K562 (cell line): ENCODE measurements at regions not wholly inside any gene's neighbourhood (a gene's known extent, or its start where the extent isn't known, plus 50 kb on each side); places are given as distances from the start of the nearest gene placed in this dataset.
A peak's percentile ranks its signal among the peaks of the same experiment; 100 is the strongest.

Experiments used
- ATAC-seq: fragments of 200-7000 bp; cut with Tn5 transposase; 3 replicates; pipeline ENCODE4 v1.9.1; 2020; ENCODE audit warnings: moderate library complexity
- BruUV-seq: library from RNA; stranded (reverse); fragments of 400-500 nt; replicated peaks from 2 replicates; lab custom pipeline; 2021; lab: Mats Ljungman, UMichigan
- CTCF ChIA-PET: fragments of 300-600 bp; formaldehyde crosslinking; extraction: SDS; loops from one replicate; lab custom pipeline; 2021; ENCODE audit warnings: low intra/inter-chr PET ratio; lab: Yijun Ruan, JAX
- POLR2A ChIA-PET: fragments of 300-600, 350-650 bp; sonication (Branson Sonifier 250); formaldehyde crosslinking; extraction: SDS; loops from one replicate; lab custom pipeline; 2021; ENCODE audit warnings: antibody characterized with exemption, inconsistent platforms; lab: Yijun Ruan, JAX
- DNase-seq, 4 experiments: peaks; one replicate each; pipeline versions ENCODE4 v3.0.0 to v3.0.0-alpha.2; 2011 to 2018; ENCODE audit warnings: low spot score in 3 of 4, mixed read lengths in 3 of 4; ENCODE audit errors: extremely low read depth in 1 of 4
- FAIRE-seq: peaks from 2 replicates; lab custom pipeline; 2011; peaks lifted over from hg19 to GRCh38; lab: Jason Lieb, UNC
- H2AFZ ChIP-seq: 2 replicates; pipeline ENCODE4 v1.6.0; 2011; ENCODE audit warnings: low read depth, low read length, control low read depth, inconsistent platforms
- H3K27ac ChIP-seq: fragments of 200-600 bp; 3 replicates; pipeline ENCODE4 v1.8.0; 2011; ENCODE audit warnings: low read depth, mild to moderate bottlenecking, control low read depth, inconsistent platforms, low read length, moderate library complexity, mixed read lengths; ENCODE audit errors: extremely low read depth
- H3K27me3 ChIP-seq, 2 experiments: fragments of 300-600 bp in 1 of 2; 2 replicates in 1 of 2; 3 replicates in 1 of 2; pipeline versions ENCODE4 v1.6.0 to v1.8.0; 2011; ENCODE audit warnings: inconsistent platforms in 2 of 2, low read length in 2 of 2, mild to moderate bottlenecking in 1 of 2, mixed read lengths in 1 of 2, moderate library complexity in 1 of 2; ENCODE audit not compliant: control insufficient read depth in 2 of 2, insufficient read depth in 2 of 2
- H3K36me3 ChIP-seq: fragments of 300-600 bp; 3 replicates; pipeline ENCODE4 v1.8.0; 2011; ENCODE audit warnings: mild to moderate bottlenecking, low read length, inconsistent platforms; ENCODE audit not compliant: control insufficient read depth, insufficient read depth
- H3K4me1 ChIP-seq, 2 experiments: fragments of 200-600 bp in 1 of 2; replicated peaks in 1 of 2; 2 replicates in 1 of 2; 3 replicates in 1 of 2; pipeline versions ENCODE4 v1.5.1 to v1.8.0; 2011; ENCODE audit warnings: inconsistent platforms in 2 of 2, low read length in 2 of 2, mild to moderate bottlenecking in 1 of 2, mixed read lengths in 1 of 2, moderate library complexity in 1 of 2; ENCODE audit not compliant: control insufficient read depth in 2 of 2, insufficient read depth in 2 of 2
- H3K4me2 ChIP-seq: 2 replicates; pipeline ENCODE4 v1.6.1; 2011; ENCODE audit warnings: low read length, control low read depth, inconsistent platforms, mixed read lengths; ENCODE audit not compliant: insufficient read depth
- H3K4me3 ChIP-seq: fragments of 200-600 bp; sonication (generic), shearing (Covaris generic); 2 replicates; pipeline ENCODE4 v1.5.1; 2016; ENCODE audit warnings: control low read depth, inconsistent platforms
- H3K79me2 ChIP-seq: fragments of 200-600 bp; 3 replicates; pipeline ENCODE4 v1.8.0; 2011; ENCODE audit warnings: low read length, inconsistent platforms; ENCODE audit not compliant: control insufficient read depth, insufficient read depth
- H3K9ac ChIP-seq, 2 experiments: 2 replicates each; pipeline versions ENCODE4 v1.6.0 to v1.6.1; 2011; ENCODE audit warnings: low read depth in 2 of 2, low read length in 2 of 2, control low read depth in 1 of 2, inconsistent platforms in 1 of 2, mild to moderate bottlenecking in 1 of 2, mixed read lengths in 1 of 2; ENCODE audit not compliant: insufficient read depth in 1 of 2
- H3K9me1 ChIP-seq: one replicate; pipeline ENCODE4 v1.6.0; 2011; ENCODE audit warnings: inconsistent platforms, mild to moderate bottlenecking, low read length, moderate library complexity; ENCODE audit not compliant: control insufficient read depth, insufficient read depth
- H3K9me3 ChIP-seq: replicated peaks from 2 replicates; pipeline ENCODE4 v1.5.1; 2011; ENCODE audit warnings: low read depth, low read length, inconsistent platforms; ENCODE audit not compliant: control insufficient read depth, insufficient read depth
- H4K20me1 ChIP-seq: replicated peaks from 2 replicates; pipeline ENCODE4 v1.6.1; 2011; ENCODE audit warnings: low read length, inconsistent platforms, mixed read lengths; ENCODE audit not compliant: control insufficient read depth, insufficient read depth
- NR2C1 ChIP-seq, 2 experiments: fragments of 450-650 bp; IDR thresholded peaks; 2 replicates each; pipeline ENCODE4 v1.6.1; 2017; ENCODE audit warnings: mild to moderate bottlenecking in 2 of 2, antibody characterized with exemption in 1 of 2, inconsistent platforms in 1 of 2, missing compliant biosample characterization in 1 of 2, missing genetic modification characterization in 1 of 2
- NR2C2 ChIP-seq, 2 experiments: fragments of 200-800 bp in 1 of 2; sonication (Bioruptor generic) in 1 of 2; sonication (generic) in 1 of 2; formaldehyde crosslinking in 1 of 2; IDR thresholded peaks; 2 replicates each; pipeline versions ENCODE4 v1.6.1 to v1.8.0; 2016 to 2022; ENCODE audit warnings: mild to moderate bottlenecking in 1 of 2, missing compliant biosample characterization in 1 of 2, missing genetic modification characterization in 1 of 2, missing genetic modification reagents in 1 of 2
- ZBTB11 ChIP-seq, 3 experiments: fragments of 200-800 bp in 1 of 3; fragments of 250-450 bp in 1 of 3; fragments of 450-650 bp in 1 of 3; sonication (Bioruptor Pico) in 1 of 3; sonication (Bioruptor generic) in 1 of 3; formaldehyde crosslinking in 1 of 3; IDR thresholded peaks; 2 replicates each; pipeline versions ENCODE4 v1.6.1 to v1.8.0; 2016 to 2022; ENCODE audit warnings: mild to moderate bottlenecking in 2 of 3, missing genetic modification characterization in 2 of 3, missing compliant biosample characterization in 1 of 3, moderate library complexity in 1 of 3
- ZFP1 ChIP-seq: fragments of 450-650 bp; formaldehyde crosslinking; IDR thresholded peaks from 2 replicates; pipeline ENCODE4 v1.4.0; 2020; ENCODE audit warnings: mild to moderate bottlenecking, mixed read lengths
- WGBS: fragments of 100-300 bp; shearing (Covaris generic); methylation state at CpG from one replicate; pipeline ENCODE4 v1.1.6; 2016; ENCODE audit warnings: low coverage, mixed read lengths; ENCODE audit not compliant: insufficient coverage; ENCODE audit errors: missing lambda C conversion rate; 5-methylcytosine and 5-hydroxymethylcytosine counted together
- in situ Hi-C: fragments of 300-500 bp; cut with MboI; formaldehyde crosslinking; loops from 4 replicates; pipeline ENCODE4 v1.15.0; 2018; ENCODE audit warnings: inconsistent platforms, mixed read lengths
- intact Hi-C: fragments of 100-400 bp; cut with micrococcal nuclease; formaldehyde crosslinking; loops from 2 replicates; pipeline ENCODE4 v1.14.2; 2022
- TF ChIP-seq, protein P1 (sequence below), 2 experiments: fragments of 450-650 bp in 1 of 2; IDR thresholded peaks; 2 replicates each; pipeline ENCODE4 v1.6.1; 2011 to 2017; ENCODE audit warnings: low read depth in 2 of 2, antibody characterized with exemption in 1 of 2, borderline replicate concordance in 1 of 2, low read length in 1 of 2, mild to moderate bottlenecking in 1 of 2, mixed read lengths in 1 of 2; ENCODE audit not compliant: control insufficient read depth in 1 of 2

DNA sequence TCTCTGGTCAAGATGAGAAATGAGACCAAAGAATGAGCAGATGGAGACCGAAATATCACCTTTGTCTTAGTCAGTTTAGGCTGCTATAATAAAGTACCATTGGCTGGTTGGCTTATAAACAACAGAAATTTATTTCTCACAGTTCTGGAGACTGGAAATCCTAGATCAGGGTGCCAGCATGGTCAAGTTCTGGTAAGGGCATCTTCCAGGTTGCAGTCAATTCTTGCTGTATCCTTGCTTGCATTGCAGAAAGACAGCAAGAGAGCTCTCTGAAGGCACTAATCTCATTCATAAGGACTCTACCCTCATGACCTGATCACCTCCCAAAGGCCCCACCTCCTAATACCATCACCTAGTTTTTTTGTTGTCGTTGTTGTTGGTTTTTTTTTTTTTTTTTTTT, 52.7 kb upstream of the MKLN1 start (continued):
- no peak for TF ChIP-seq ZBTB11 (CRISPR knock-in tag; IDR thresholded peaks at IDR 0.05)
- TF ChIP-seq, protein P1, sequence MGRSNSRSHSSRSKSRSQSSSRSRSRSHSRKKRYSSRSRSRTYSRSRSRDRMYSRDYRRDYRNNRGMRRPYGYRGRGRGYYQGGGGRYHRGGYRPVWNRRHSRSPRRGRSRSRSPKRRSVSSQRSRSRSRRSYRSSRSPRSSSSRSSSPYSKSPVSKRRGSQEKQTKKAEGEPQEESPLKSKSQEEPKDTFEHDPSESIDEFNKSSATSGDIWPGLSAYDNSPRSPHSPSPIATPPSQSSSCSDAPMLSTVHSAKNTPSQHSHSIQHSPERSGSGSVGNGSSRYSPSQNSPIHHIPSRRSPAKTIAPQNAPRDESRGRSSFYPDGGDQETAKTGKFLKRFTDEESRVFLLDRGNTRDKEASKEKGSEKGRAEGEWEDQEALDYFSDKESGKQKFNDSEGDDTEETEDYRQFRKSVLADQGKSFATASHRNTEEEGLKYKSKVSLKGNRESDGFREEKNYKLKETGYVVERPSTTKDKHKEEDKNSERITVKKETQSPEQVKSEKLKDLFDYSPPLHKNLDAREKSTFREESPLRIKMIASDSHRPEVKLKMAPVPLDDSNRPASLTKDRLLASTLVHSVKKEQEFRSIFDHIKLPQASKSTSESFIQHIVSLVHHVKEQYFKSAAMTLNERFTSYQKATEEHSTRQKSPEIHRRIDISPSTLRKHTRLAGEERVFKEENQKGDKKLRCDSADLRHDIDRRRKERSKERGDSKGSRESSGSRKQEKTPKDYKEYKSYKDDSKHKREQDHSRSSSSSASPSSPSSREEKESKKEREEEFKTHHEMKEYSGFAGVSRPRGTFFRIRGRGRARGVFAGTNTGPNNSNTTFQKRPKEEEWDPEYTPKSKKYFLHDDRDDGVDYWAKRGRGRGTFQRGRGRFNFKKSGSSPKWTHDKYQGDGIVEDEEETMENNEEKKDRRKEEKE (IDR thresholded peaks at IDR 0.05; ENCODE audit: borderline replicate concordance in 1 of 2, control insufficient read depth in 1 of 2, low read depth in 2 of 2, low read length in 1 of 2): no peak

GRCh38 chr7:131276190-131276589, 51.5 kb upstream of the MKLN1 start:
- H3K27ac ChIP-seq: no peak overlapping the region
- no peak overlapping the region for H2AFZ ChIP-seq
- H3K9ac ChIP-seq: no peak overlapping the region
- H3K36me3 ChIP-seq: no peaks in the 10 kb centered on the region
- BruUV-seq: no TSS peak
- no peaks in the 10 kb centered on the region for H4K20me1 ChIP-seq
- FAIRE-seq: no peak
- H3K4me3 ChIP-seq: no peak overlapping the region
- no peak for ATAC-seq
- in situ Hi-C loops (no loop called here), intact Hi-C loops (no loop called here)
- DNase-seq: no peak
- H3K9me1 ChIP-seq: no peaks in the 10 kb centered on the region
- 2% methylated on average over 5 of the region's 5 CpGs for WGBS
- H3K27me3 ChIP-seq: peaks cover 5 to 14% of the 10 kb centered on the region in 2 experiments; a peak in 4 of 5 replicates
- TF ChIP-seq NR2C2 (CRISPR knock-in tag; IDR thresholded peaks at IDR 0.05): no peak
- TF ChIP-seq NR2C2 (tag; IDR thresholded peaks at IDR 0.05): peak; percentile 65
- TF ChIP-seq ZFP1 (CRISPR knock-in tag): no peak
- TF ChIP-seq NR2C1 (IDR thresholded peaks at IDR 0.05): peak; percentile 60
- TF ChIP-seq NR2C1 (tag; IDR thresholded peaks at IDR 0.05): peak; percentile 57; the same call in 1 of the 2 replicates
- H3K79me2 ChIP-seq: no peaks in the 10 kb centered on the region
- CTCF ChIA-PET: no interaction called here
- no peak overlapping the region for H3K4me2 ChIP-seq
- no peaks in the 10 kb centered on the region for H3K4me1 ChIP-seq
- POLR2A ChIA-PET: interaction anchor here (0.9 kb wide), 1 partner anchor 9 kb away, joined by 7 read pairs; no protein-coding TSS in a partner anchor
- no peaks in the 10 kb centered on the region for H3K9me3 ChIP-seq
